NCI-H82 treated with DMSO at 0.1 percent for 48 hours (cell line): ENCODE measurements at regions not wholly inside any gene's neighbourhood (a gene's known extent, or its start where the extent isn't known, plus 50 kb on each side); places are given as distances from the start of the nearest gene placed in this dataset.

Experiments used
- DNase-seq: peaks from one replicate; lab custom pipeline; 2025; ENCODE audit not compliant: unreplicated experiment; lab: John Stamatoyannopoulos, UW

DNA sequence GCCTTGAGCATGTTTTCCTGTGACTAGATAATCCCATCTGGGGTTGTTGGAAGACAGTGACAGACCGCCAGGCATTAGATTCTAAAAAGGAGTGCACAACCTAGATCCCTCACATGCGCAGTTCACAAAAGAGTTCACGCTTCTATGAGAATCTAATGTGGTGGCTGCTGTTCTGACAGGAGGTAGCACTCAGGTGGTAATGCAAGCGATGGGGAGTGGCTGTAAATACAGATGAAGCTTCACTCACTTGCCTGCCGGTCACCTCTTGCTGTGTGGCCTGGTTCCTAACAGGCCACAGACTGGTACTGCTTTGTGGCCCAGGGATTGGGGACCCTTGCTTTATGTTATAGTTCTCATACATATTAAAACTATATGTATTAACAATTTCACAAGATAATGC, 81.9 kb upstream of the TMLHE start:
- no peak for DNase-seq

- DNase-seq = no peak
These were observed 70.1 kb upstream of the TMLHE start for GRCh38 chrX:155682834-155683233.

- DNase-seq = no peak
These were observed 67.0 kb upstream of the TMLHE start for GRCh38 chrX:155679715-155680114.

GRCh38 chrX:155673338-155673737, 60.6 kb upstream of the TMLHE start:
- no peak for DNase-seq

GRCh38 chrX:155666741-155667140, 54.0 kb upstream of the TMLHE start:
- no peak for DNase-seq
